ENCODE measurements at regions not wholly inside any gene's neighbourhood (a gene's known extent, or its start where the extent isn't known, plus 50 kb on each side); places are given as distances from the start of the nearest gene placed in this dataset.

- TF ChIP-seq CTCF (IDR thresholded peaks at IDR 0.05): no peak
- TF ChIP-seq POLR2AphosphoS5 (IDR thresholded peaks at IDR 0.05; ENCODE audit: insufficient read depth in 1 of 2, low read depth in 1 of 2): no peak
These were observed 599.9 kb upstream of the IGFBP7 start for GRCh38 chr4:57710053-57710452.
